Mucosa of gallbladder (tissue), 1 donor: ENCODE measurements at regions not wholly inside any gene's neighbourhood (a gene's known extent, or its start where the extent isn't known, plus 50 kb on each side); places are given as distances from the start of the nearest gene placed in this dataset.
A peak's percentile ranks its signal among the peaks of the same experiment; 100 is the strongest.

Experiments
- DNase-seq: peaks from one replicate; pipeline ENCODE4 v3.0.0-alpha.2; 2020; ENCODE audit warnings: low spot score
- donor health status: DM: no; HTN: no; CAD: no.

DNA sequence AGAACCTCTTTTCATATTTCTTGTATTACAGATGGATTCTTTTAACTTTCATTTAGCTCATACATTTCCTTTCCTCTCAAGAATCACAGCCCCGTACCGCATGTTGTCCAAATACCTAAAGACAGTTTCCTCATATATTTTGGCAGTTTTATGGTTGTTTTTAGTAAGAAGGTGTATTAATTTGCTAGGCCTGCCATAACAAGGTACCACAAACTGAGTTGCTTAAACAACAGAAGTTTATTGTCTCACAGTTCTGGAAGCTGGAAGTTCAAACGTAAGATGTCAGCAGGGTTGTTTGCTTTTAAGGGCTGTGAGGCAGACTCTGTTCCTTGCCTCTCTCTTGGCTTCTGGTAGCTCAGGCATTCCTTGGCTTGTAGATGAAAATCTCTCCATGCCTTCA lies 343.2 kb upstream of the TNP1 start:
- no peak for DNase-seq

DNA sequence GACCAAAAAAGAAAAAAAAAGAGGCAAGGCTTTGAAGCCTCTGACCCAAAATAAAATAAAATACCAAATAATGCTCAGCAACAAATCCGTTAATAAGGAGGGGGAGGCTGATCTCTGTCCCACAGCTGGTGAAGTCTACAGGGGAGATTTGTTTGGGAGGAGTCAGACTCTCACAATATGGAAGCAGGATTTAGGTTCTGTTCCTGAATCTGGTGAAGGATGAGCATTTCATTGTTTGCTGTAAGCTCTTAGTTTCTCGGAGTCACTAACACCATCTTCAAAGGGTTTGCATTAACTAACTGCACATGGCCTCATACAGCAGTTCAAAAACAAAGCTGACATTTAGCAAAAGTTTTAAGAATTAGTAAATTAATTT lies 339.4 kb upstream of the TNP1 start:
- DNase-seq, result no peak

DNA sequence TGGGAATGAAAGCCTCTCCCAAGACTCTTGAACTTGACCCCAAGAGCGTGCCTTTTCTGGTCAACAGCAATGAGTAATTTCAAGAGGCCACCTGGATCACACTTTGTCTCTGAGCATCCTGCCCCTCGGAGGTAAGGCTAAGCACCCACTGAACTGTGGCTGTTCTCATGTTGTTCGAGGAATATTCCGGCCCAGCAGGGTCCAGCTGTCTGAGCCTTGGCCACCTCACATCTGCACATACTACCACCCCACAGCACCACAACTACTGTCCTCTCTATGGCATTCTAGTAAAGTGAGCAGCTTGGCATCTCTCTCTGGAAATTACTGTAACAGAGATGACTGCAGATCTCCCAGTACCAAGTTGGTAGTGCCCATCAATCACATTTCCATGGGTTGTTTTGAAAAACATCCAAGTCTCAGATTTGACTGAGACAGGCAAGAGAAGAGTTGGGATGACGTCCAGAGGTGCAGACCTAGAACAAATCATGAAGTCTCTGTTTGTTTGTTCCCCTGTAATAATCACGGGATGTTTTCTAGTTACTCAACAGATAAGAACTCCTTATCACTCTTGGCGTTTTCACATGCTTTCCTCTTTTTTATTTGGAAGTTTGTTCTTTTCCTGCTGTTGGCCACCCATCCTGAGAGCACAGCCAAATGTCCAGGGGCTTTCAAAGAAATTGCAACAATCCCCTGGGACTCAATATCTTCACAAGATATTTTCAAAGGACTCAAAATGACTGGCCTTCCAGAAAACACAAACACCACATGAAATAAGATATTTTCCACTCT lies 336.0 kb upstream of the TNP1 start:
- DNase-seq, result no peak

DNA sequence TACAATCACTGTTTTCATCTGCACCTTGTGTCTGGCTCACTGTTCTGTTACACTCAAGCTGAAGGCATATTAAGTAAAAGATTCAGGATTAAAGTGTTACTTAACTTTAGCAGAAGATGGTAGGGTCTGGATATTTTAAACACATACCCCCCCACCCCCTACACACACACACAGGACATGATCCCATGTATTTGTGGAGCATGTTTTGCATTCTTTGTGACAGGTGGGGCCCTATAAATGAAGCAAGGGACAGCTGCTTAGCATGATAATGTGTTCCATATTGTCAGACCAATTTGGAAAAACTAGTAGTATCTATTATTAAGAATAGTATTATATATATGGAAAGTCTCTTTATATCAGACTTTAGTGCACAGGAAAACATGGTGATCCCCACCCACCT lies 335.2 kb upstream of the TNP1 start:
- no peak for DNase-seq

DNA sequence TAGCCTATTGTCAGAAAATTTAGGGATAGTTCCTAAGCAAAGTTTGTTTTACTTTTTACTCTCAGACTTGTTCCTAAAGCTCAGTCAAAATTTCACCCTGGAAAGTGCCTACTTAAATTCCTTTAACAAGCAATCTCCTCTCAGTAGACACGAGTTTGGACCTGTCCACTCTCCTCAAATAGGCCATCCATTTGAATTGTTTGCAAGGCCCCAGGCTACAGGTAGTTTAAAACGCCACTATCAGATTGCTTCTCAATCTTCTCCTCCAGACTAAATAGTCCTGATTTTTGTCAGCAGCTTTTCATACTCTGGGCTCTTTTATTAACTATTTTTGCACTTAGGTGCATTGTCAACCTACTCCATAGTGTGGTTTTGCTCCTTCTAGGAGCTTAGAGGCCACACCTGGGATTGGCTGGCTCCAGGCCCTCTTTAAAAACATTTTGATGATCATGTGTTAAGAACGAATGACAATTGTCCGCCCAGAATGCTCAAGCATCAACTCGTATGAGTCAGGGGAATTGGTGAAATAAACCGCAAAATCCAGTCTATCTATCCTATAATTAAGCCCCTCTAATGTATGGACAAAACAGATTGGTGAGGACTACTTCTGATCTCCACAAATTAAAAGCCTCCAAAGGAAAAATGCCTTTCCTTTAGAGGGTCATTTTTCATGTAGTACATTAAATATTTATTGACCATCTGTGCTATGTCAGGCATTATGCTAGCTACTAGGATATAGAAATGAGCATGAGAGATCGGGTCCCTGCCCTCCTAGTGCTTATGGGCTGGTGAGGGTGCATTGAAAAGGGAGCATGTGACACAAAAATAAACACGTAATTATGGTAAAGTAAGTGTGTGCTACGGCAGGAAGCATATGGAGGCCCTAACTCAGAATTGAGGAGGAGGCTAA lies 333.8 kb upstream of the TNP1 start:
- DNase-seq, result no peak

DNA sequence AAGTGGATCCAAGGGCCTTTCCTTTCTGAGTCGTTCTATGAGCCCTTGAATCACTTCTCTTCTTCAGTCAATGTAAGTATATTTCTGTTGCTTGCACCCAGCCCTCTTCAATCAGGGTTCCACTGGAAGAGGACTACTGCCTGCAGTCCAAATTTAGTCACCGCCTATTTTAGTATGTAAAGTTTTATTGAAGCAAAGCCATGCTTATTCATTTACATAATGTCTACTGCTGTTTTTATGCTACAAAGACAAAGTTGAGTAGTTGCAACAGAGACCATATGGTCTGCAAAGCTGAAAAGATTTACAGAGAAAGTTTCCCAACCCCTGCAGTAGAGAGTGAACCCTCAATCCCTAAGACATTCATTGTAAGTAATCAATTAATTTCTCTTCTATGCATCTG lies 332.5 kb upstream of the TNP1 start:
- DNase-seq, result no peak

DNA sequence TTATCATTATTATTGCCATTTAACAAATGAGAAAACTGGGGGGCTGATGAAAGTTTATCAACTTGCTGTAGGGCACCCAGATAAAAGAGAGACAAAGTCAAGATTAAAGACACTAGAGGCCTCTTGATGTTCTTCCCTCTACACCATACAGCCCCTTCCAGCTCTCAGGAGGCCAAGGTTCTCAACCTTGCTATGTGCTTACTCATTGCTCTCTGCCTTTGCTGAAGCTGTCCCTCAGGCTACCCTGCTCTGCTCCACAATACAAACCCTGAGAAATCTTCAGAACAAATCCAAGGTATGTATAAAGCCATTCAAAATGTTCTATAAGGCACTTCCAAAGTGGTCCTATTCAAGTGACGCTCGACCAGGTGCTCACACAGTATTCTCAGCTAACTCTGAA lies 329.9 kb upstream of the TNP1 start:
- DNase-seq, result no peak

DNA sequence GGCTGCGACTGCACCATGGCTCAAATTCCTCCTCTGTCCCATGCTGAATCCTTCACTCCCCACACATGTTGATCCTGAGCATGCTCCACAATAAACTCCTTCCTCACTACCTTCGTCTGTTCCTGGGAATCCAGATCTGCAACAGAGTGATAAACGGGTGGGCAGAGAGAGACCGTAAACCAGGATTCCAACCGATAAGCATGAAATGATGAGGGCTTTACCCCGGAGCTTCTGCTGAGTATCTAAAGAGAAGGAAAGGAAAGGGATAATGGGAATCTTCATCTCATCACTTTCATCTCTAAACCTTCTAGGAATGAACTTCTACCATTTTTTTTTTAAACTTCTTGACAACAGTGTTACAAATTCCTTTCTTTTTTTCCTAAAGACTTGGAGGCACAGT lies 329.3 kb upstream of the TNP1 start:
- DNase-seq, result no peak

DNA sequence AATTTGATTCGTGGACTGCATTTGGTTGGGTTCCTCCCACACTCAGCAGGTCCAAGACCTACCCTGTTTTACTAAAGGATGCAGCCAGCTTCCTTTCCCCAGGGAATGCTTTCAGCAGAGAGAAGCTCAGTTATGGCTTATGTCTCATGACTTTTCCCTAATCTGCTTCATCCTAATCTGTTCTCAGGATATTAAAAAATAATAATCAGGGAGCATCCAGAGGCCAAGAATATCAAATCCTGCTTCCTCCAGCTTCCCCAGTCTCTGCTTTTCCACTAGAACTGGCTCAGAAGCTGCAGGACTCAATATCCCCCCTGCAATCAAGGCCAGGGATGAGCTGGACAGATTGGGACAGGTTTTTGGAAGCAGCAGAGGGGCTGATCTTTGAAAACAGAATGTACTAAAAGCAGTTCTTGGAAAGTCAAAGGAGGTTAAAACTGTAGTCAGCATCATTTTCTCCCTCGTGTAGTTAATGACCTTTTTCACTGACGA lies 326.9 kb upstream of the TNP1 start:
- peak; percentile 21 for DNase-seq

DNA sequence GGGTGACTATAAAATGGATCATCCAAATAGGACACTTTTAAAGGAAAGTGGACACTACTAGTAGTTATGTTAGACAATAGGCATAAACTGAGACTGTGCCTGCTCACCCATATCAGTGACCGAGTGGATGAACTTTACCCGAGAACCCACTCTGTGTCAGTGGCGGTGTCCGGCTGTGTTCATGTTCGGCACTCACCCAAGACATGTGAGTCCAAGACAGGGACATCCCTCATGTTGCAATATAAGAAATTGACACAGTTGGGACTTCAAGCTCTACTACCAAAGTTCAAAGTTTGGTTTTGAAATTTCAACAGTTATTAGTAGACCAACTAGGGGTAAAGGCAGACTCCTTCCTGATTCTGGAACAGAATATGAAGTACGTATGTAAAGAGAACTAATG lies 326.3 kb upstream of the TNP1 start:
- DNase-seq, result no peak

DNA sequence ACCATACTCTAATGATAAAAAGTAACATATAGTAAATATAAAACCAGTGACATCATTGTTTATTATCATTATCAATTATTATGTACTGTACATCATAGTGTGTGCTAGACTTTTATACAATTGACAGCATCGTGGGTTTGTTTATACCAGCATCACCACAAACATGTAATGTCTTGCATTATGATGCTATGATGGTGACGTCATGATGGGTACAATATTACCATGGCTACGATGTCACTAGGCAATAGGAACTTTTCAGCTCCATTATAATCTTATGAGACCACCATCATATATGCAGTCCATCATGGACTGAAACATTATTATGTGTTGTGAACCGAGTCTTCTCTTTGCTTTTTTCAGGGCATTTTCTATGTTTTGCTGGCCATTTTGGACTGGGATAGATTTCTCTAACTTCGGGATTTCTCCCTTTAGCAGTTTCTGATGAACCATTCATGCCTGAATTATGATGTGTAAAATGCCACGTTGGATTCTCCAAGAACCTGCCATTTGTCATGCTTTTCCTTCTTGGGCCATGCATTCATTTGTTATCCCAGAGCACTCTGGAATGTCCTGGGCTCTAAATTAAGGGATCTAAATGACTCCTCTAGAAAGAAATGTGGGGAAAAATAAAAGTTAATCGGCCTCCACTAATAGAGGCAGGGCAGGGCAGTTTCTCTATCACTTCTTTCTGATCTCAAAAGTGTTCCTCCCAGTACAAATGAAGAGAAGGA lies 325.6 kb upstream of the TNP1 start:
- no peak for DNase-seq

DNA sequence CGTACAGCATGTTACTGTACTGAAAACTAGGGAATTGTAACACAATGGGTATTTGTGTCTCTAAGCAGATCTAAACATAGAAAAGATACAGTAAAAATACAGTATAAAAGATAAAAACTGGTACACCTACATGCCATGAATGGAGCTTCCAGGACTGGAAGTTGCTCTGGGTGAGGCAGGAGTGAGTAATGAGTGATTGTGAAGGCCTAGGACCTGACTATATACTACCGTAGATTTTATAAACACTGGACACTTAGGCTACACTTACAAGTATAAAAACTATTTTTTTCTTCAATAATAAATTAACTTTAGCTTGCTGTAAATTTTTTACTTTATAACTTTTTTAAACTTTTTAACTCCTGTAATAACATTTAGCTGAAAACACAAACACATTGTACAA lies 324.4 kb upstream of the TNP1 start:
- DNase-seq, result no peak

DNA sequence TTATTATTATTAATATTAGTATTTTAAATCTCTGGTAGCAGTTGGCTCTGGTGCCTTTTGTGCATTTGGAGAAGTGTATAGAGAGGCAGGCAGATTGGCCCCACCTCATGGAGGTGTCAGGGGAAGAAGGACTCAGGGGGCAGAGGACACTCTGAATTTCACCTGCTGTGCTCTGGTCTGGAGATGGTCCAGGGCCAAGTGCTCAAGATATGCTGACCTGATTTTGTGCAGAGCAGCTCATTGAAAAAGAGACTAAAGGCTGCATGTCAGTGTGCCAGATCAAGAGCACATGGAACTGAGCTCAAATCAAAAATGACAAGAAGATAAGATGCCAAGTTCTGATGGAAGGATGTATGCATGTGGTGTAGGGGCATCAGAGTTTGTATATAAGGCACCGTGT lies 323.6 kb upstream of the TNP1 start:
- no peak for DNase-seq

DNA sequence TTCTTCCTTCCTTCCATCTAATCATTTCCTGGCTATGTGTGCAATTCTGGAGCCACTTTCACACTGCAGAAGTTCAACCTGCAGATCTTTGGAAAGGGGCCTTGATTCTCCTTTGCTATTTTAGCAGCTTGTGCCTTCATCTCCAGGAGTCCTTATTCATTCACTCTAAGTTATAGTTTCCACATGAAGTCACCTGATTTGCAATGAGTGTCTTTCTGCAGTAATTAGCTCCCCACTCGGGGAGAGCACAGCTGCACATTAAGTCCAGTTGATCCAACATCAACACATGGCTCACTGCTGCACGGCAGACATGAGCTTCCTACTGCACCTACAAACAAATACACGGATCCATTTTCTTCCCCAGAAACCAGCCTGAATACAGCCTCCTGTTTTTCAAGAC lies 323.1 kb upstream of the TNP1 start:
- no peak for DNase-seq

DNA sequence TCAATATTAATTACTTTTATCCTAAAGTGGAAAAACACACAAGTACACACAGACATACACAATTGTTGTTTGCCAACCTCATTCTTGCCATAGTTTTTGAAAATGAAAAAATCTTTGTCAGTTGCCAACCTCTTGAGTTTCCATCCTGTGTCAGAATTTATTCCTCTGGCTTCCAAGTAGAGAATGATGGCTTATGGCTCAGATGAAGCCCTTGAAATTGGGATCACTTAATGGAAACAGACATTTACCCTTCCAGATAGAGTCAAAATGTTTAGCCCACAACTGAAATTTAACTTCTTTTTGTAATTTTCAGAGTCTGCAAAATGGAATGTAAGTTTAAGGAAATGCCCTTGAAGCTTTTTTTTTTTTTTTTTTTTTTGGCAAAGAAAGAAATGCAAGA lies 321.6 kb upstream of the TNP1 start:
- DNase-seq, result no peak

DNA sequence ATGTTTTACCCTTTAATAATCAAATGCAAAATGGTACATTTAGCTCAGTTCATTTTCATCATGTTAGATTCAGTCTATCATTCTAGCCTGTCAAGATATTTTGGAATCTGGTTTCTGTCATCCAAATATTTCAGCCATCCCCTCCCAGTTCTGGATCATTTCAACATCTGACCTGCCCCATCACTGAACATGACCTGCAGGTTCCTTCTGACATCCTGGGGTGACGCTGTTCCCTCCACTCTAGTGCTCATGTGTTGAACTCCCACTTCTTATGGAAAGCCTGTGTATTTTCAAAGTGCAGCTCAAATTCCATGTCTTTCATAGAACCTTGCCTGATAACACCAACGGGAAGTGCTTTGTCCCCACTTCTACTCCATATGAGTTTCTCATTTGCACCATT lies 320.0 kb upstream of the TNP1 start:
- DNase-seq, result no peak

DNA sequence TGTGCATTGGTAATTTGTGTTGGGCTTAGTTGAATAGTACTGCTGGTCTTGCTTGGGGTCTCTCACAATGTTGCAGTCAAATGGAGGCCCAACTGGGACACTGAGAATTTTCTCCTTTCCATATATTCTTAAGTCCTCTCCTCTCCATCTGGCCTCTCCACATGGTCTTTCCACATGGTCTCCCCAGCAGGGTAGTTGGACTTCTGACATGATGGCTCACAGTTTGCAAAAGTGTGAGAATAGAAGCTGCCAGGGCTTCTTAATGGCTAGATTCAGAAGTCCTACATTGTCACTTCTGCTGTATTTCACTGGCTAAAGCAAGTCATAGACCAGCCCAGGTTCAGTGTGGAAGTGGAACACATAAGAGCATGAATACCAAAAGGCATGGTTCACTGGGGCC lies 318.5 kb upstream of the TNP1 start:
- no peak for DNase-seq

DNA sequence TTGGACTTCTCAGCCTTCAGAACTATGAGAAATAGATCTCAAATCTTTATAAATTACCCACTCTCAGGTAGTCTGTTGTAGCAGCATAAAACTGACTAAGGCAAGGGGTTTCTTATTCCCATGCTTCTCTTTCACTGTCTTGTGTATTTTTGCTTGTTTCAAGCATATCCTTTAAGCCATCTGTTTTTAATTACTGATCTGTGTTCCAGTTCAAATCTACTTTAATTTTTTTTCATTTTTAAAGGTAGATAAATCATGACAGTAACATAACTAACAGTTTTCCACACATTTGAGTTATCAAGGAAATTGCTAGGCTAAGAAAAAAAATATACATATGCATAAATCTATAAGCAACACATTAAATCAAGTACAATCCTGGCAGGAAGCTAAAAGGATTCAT lies 317.9 kb upstream of the TNP1 start:
- no peak for DNase-seq

DNA sequence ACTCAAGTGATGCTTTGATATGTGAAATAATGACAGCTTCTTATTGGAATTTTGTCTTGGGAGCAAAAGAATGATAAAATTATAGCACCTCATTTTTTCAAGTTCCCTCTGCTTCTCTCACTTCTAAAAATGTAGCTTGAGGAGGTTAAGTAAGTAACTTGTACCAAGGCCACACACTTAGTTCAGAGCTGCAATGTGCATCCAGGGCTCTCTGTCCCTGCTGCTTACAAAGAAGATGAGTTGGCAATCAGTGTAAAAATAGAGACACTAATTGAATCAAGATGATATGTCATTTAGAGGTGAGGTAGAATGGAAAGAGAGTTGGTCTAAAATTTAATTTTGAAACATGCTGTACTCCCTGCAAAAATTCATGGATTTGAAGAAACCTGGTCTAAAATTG lies 312.0 kb upstream of the TNP1 start:
- DNase-seq, result no peak

DNA sequence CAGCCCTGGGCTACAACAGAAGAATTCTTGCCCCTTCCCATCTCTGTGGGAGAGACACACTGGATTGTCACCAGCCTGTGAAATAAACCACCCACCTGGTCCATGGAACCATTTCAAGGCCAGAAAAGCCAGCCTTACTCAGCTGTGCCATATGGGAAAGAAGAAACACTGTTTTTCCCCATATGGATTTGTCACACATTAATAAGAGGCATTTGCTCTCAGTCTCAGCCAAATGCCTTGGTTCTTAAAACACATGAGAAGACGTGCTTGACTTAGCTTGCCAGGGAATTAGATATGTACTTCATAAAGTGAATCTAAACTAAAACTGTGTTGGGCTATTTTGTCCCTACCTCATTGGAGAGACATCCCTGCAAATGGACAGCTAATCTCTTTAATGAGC lies 308.6 kb upstream of the TNP1 start:
- DNase-seq, result no peak

DNA sequence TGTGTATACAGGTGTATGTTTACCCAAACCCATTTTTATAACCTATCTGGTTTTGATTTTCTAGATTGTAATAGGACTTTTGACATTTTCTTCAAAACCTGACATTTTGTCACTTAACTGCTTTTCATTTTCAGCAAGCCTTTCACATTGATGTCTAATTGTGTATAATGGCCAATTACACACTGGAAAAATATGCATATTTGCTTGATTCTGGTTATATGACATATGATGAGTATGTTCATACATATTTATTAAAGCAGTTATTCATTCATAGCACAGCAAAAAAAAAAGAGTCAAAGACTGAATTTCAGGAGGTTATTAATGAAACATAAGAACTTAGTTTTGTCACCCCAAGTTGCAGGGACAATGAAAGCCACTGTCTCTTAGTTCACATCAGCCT lies 307.7 kb upstream of the TNP1 start:
- no peak for DNase-seq

DNA sequence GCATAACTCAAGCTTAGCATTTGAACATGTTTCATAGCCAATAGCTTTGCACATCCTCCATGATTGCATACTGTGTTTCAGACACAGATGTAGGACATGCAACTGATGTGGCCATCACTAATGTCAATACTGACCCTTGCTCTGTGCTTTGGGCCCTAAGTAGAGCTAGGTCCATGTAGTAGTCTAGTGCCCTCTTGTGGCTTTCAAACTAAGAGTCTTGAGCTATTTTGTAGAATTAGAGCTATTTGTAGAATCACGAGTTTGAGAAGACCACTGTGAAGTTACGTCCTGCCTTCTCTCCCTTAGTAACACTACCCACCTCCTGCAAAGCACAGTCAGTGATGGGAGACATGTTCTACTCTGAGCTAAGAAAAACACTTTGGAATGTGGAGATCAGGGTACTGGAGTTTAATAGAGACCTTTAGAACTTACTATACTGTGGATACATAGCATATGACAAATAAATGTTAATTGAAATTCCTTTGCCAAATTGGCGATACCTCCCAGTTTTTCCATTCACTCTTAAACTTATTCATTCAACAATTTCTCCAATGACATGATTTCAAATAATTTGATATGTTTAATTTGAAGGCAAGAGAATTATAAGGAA lies 306.5 kb upstream of the TNP1 start:
- no peak for DNase-seq
